SU-DHL-6 (cell line): ENCODE measurements at regions not wholly inside any gene's neighbourhood (a gene's known extent, or its start where the extent isn't known, plus 50 kb on each side); places are given as distances from the start of the nearest gene placed in this dataset.

Experiments used
- CTCF ChIP-seq: fragments of 200-600 bp; sonication (generic); IDR thresholded peaks from one replicate; pipeline ENCODE4 v1.5.1; 2017; ENCODE audit warnings: antibody characterized with exemption, mild to moderate bottlenecking, low read length, moderate library complexity; ENCODE audit not compliant: insufficient read depth, poor library complexity, severe bottlenecking
- EZH2phosphoT487 ChIP-seq: fragments of 200-600 bp; sonication (generic), shearing (Covaris generic); conservative IDR thresholded peaks from 2 replicates; pipeline ENCODE4 v1.6.1; 2018; ENCODE audit warnings: mild to moderate bottlenecking, antibody characterized with exemption, low read length, moderate library complexity, mixed read lengths

DNA sequence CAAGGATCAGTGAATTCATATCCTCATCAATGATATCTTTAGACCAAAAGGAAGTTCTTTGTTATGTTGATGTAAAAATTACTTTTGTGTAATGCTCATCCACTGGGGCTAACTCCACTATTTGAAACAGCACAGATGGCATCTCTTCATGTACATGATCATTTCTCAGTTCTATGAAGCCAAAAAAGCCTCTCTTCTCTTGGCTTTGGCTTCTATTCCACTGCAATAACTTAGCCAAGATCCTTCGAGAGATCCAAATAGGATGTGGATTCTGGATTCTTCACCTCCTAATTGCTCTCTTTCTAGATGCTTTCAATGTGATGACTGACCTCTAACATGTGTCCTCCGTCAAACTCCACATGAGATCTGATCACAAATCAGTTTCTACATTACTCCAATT lies 851.2 kb downstream of the GALC start:
- TF ChIP-seq CTCF: no peak
- no peak for TF ChIP-seq EZH2phosphoT487
